Rectal smooth muscle tissue (tissue), 1 donor: ENCODE measurements at regions not wholly inside any gene's neighbourhood (a gene's known extent, or its start where the extent isn't known, plus 50 kb on each side); places are given as distances from the start of the nearest gene placed in this dataset.

Experiments
- H3K27ac ChIP-seq: one replicate; pipeline ENCODE4 v1.7.0; 2013; ENCODE audit warnings: low read depth, low read length, inconsistent platforms
- H3K27me3 ChIP-seq: one replicate; pipeline ENCODE4 v1.7.0; 2013; ENCODE audit warnings: low read length; ENCODE audit not compliant: control insufficient read depth, insufficient read depth
- H3K36me3 ChIP-seq: one replicate; pipeline ENCODE4 v1.7.0; 2013; ENCODE audit warnings: low read length; ENCODE audit not compliant: control insufficient read depth, insufficient read depth
- H3K4me1 ChIP-seq: one replicate; pipeline ENCODE4 v1.7.0; 2013; ENCODE audit warnings: low read length; ENCODE audit not compliant: control insufficient read depth, insufficient read depth
- H3K4me3 ChIP-seq: one replicate; pipeline ENCODE4 v1.7.0; 2013; ENCODE audit warnings: low read length
- H3K9ac ChIP-seq: one replicate; pipeline ENCODE4 v1.7.0; 2013; ENCODE audit warnings: low read length

GRCh38 chr11:116631201-116631600 is 141.6 kb downstream of the BUD13 start:
- H3K4me1 ChIP-seq: no peaks in the 10 kb centered on the region
- H3K27me3 ChIP-seq: no peaks in the 10 kb centered on the region
- no peaks in the 10 kb centered on the region for H3K36me3 ChIP-seq
- H3K9ac ChIP-seq: no peak overlapping the region
- no peak overlapping the region for H3K27ac ChIP-seq
- no peak overlapping the region for H3K4me3 ChIP-seq

- no peak overlapping the region for H3K4me3 ChIP-seq
Observed at GRCh38 chr11:116618461-116618860, 154.3 kb downstream of the BUD13 start.

GRCh38 chr11:116615211-116615865 is 157.4 kb downstream of the BUD13 start:
- Histone ChIP-seq H3K36me3 (no peaks in the 10 kb centered on the region), H3K27me3 (peaks cover 2% of the 10 kb centered on the region), H3K27ac (no peak overlapping the region), H3K9ac (no peak overlapping the region), H3K4me3 (no peak overlapping the region), H3K4me1 (no peaks in the 10 kb centered on the region)

More at GRCh38 chr11:116618461-116618860, 154.3 kb downstream of the BUD13 start:
- Histone ChIP-seq H3K27ac (no peak overlapping the region), H3K27me3 (peaks cover 2% of the 10 kb centered on the region), H3K36me3 (no peaks in the 10 kb centered on the region), H3K4me1 (no peaks in the 10 kb centered on the region), H3K9ac (no peak overlapping the region)

GRCh38 chr11:116614306-116615210 is 158.2 kb downstream of the BUD13 start:
- H3K27ac ChIP-seq: no peak overlapping the region
- no peak overlapping the region for H3K4me3 ChIP-seq
- no peaks in the 10 kb centered on the region for H3K36me3 ChIP-seq
- H3K27me3 ChIP-seq: peaks cover 2% of the 10 kb centered on the region
- no peaks in the 10 kb centered on the region for H3K4me1 ChIP-seq
- H3K9ac ChIP-seq: no peak overlapping the region

- H3K9ac ChIP-seq: no peak overlapping the region
- H3K27ac ChIP-seq: no peak overlapping the region
- H3K4me1 ChIP-seq: no peaks in the 10 kb centered on the region
- no peak overlapping the region for H3K4me3 ChIP-seq
- H3K36me3 ChIP-seq: no peaks in the 10 kb centered on the region
- H3K27me3 ChIP-seq: peaks cover 2% of the 10 kb centered on the region
Observed at GRCh38 chr11:116613206-116613875, 159.4 kb downstream of the BUD13 start.

- Histone ChIP-seq H3K9ac (no peak overlapping the region), H3K4me3 (no peak overlapping the region), H3K4me1 (no peaks in the 10 kb centered on the region), H3K27me3 (peaks cover 2% of the 10 kb centered on the region), H3K27ac (no peak overlapping the region), H3K36me3 (no peaks in the 10 kb centered on the region)
Observed at GRCh38 chr11:116611998-116612620, 160.7 kb downstream of the BUD13 start.

GRCh38 chr11:116610190-116610589 is 162.6 kb downstream of the BUD13 start:
- no peaks in the 10 kb centered on the region for H3K4me1 ChIP-seq
- no peak overlapping the region for H3K9ac ChIP-seq
- peaks cover 2% of the 10 kb centered on the region for H3K27me3 ChIP-seq
- no peak overlapping the region for H3K4me3 ChIP-seq
- no peaks in the 10 kb centered on the region for H3K36me3 ChIP-seq
- no peak overlapping the region for H3K27ac ChIP-seq

DNA sequence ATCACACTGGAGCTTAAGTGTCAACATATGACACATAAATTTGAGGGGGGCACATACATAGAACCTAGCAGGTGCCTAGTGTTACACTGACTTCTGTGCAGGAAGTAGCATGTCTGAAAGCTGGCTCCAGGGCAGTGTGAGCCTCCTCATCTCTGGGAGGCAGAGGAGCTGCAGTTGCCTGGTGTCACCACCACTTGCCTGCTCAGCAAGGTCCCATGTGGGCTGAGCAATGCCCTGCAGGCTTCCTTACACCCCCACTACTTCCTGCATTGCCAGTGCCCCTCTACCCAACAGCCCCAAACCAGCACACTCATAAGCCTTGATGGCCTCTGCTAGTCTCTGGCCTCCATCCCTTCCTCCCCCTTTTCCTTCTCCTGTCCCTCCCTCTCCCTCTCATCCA is 165.8 kb downstream of the BUD13 start:
- Histone ChIP-seq H3K4me3 (no peak overlapping the region), H3K27me3 (no peaks in the 10 kb centered on the region), H3K36me3 (no peaks in the 10 kb centered on the region), H3K4me1 (no peaks in the 10 kb centered on the region), H3K27ac (no peak overlapping the region), H3K9ac (no peak overlapping the region)

DNA sequence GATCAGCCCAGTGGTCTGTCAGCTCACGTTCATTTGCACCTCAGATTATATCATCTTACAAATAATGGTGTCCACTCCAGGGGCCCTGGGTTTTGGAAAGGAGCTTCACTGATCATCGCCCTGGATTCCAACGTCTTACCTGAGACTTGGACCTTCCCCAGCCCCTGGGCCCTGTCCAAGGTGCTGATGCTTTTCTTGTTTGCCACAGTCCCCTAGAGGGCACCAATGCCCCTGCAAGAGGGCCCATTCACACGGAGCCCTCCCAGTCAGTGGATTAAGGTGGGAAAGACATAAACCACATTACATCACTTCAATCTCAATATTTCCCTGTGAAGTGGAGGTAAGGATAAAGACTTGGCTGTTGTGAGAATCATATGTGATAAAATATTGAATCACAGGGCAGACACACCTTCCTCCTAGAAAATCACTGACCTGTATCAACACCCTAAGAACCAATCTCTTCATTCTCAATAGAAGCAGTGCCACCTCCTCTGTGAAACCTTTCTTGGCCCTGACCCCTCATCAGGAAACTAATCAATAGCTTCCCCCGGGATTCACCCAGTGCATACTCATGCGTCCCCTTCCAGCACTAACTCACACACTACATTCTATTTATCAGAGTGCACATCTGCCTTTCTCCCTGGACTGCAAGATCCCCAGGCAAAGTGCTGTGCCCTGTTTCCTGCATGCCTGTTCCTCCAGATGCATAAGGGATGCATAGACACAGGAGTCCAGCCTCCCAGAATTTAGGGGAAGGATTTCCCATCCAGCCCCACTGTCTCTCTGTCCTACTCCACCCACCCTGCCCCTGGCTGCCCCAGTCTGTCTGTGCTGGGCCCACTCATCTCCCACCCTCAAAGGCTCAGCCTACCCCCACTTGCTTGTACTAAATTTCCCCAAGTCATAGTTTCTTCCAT is 167.0 kb downstream of the BUD13 start:
- Histone ChIP-seq H3K27ac (no peak overlapping the region), H3K4me3 (no peak overlapping the region), H3K27me3 (no peaks in the 10 kb centered on the region), H3K4me1 (no peaks in the 10 kb centered on the region), H3K36me3 (no peaks in the 10 kb centered on the region), H3K9ac (no peak overlapping the region)

DNA sequence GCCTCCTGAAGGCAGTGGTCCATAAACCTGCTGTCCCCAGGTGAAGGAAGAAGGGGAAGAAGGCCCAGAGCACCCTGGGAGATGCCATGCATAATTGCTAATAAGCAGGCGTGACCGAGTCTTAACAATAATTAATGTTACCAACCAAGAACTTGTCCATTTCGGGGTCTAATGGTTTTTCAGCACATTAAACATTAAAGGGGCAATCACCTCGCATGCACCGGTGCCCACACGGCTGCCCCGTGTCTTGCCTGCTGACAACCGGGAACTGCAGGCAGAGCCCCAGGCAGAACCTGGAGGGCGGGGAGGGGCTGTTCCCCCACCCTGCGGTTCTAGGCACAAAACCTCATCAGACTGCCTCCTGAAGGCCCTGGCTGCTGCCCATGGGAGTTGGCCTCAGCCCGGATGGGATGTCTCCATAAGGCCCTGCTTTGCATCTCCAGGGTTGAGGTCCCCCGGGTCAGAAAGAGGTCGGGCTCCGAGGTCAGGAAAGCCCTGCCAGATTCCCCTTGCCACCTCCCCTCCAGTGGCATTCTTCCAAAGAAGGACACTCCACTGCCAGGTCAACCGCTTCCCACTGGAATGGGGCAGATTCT is 169.0 kb downstream of the BUD13 start:
- no peaks in the 10 kb centered on the region for H3K27me3 ChIP-seq
- H3K4me1 ChIP-seq: no peaks in the 10 kb centered on the region
- no peak overlapping the region for H3K27ac ChIP-seq
- H3K9ac ChIP-seq: no peak overlapping the region
- no peak overlapping the region for H3K4me3 ChIP-seq
- no peaks in the 10 kb centered on the region for H3K36me3 ChIP-seq

GRCh38 chr11:116602637-116602942 is 170.2 kb downstream of the BUD13 start:
- H3K36me3 ChIP-seq: no peaks in the 10 kb centered on the region
- H3K27ac ChIP-seq: no peak overlapping the region
- no peaks in the 10 kb centered on the region for H3K27me3 ChIP-seq
- H3K4me3 ChIP-seq: no peak overlapping the region
- no peak overlapping the region for H3K9ac ChIP-seq
- H3K4me1 ChIP-seq: no peaks in the 10 kb centered on the region
